Adrenal gland (tissue), 9 donors: ENCODE measurements at regions not wholly inside any gene's neighbourhood (a gene's known extent, or its start where the extent isn't known, plus 50 kb on each side); places are given as distances from the start of the nearest gene placed in this dataset.
"Not testable (repeated sequence)": the region's sequence is repeated elsewhere in the genome, so short reads cannot be mapped to it uniquely, and the experiment has no call there.

Experiments
- DNase-seq, 7 donors: peaks; one replicate each; pipeline ENCODE4 v3.0.0-alpha.2; 2019 to 2020
- H3K27ac ChIP-seq, 5 donors: fragments of 200-600 bp; sonication (generic) in 4 of 5; 1 replicate in 3 of 5; 2 replicates in 2 of 5; pipeline versions ENCODE4 v1.5.1 to v1.8.0; 2016 to 2020; ENCODE audit warnings: mild to moderate bottlenecking in 1 of 5
- H3K27me3 ChIP-seq: fragments of 200-600 bp; 2 replicates; pipeline ENCODE4 v1.8.0; 2021
- H3K36me3 ChIP-seq, 2 donors: fragments of 200-600 bp; replicated peaks in 1 of 2; 1 replicate in 1 of 2; 2 replicates in 1 of 2; pipeline versions ENCODE4 v1.5.1 to v1.8.0; 2018 to 2022
- H3K4me1 ChIP-seq, 2 donors: fragments of 200-600 bp; replicated peaks in 1 of 2; 1 replicate in 1 of 2; 2 replicates in 1 of 2; pipeline versions ENCODE4 v1.5.1 to v1.8.0; 2018 to 2021
- H3K4me3 ChIP-seq, 4 donors: fragments of 200-600 bp; sonication (generic) in 3 of 4; one replicate each; pipeline ENCODE4 v1.5.1; 2016 to 2018
- H3K9me3 ChIP-seq, 3 donors: fragments of 200-600 bp; sonication (generic) in 1 of 3; replicated peaks in 1 of 3; 1 replicate in 2 of 3; 2 replicates in 1 of 3; pipeline versions ENCODE4 v1.5.1 to v1.8.0; 2016 to 2021
- POLR2A ChIP-seq, 2 donors: fragments of 450-650 bp; IDR thresholded peaks; one replicate each; pipeline ENCODE4 v1.6.1; 2017; ENCODE audit warnings: antibody characterized with exemption in 2 of 2, mild to moderate bottlenecking in 2 of 2, moderate library complexity in 1 of 2
- WGBS, 4 donors: extraction: QIAGEN DNeasy Blood & Tissue Kit in 2 of 4; methylation state at CpG; one replicate each; pipeline versions ENCODE4 v1.1.5 to v1.1.7; 2013 to 2017; 5-methylcytosine and 5-hydroxymethylcytosine counted together
- intact Hi-C, 2 donors: fragments of 100-400 bp; cut with DNase I; formaldehyde crosslinking; loops; one replicate each; pipeline versions ENCODE4 v1.14.1 to v1.15.0; 2022 to 2023
- TF ChIP-seq, protein P1 (sequence below), 6 experiments: fragments of 450-650 bp in 4 of 6; fragments of 200-600 bp in 2 of 6; sonication (generic) in 1 of 6; IDR thresholded peaks; 1 replicate in 5 of 6; 2 replicates in 1 of 6; pipeline versions ENCODE4 v1.5.1 to v1.8.0; 2016 to 2021; ENCODE audit warnings: antibody characterized with exemption in 6 of 6, mild to moderate bottlenecking in 2 of 6, moderate library complexity in 1 of 6
- donor health status: healthy with polysubstance abuse.
- donor health status: Bipolar disorder and iron deficiency.
- donor health status: DM: yes; HTN: yes; CAD: no.
- donor health status: DM: no; HTN: no; CAD: no.
- donor health status: DM: no; HTN: no; CAD: no.

DNA sequence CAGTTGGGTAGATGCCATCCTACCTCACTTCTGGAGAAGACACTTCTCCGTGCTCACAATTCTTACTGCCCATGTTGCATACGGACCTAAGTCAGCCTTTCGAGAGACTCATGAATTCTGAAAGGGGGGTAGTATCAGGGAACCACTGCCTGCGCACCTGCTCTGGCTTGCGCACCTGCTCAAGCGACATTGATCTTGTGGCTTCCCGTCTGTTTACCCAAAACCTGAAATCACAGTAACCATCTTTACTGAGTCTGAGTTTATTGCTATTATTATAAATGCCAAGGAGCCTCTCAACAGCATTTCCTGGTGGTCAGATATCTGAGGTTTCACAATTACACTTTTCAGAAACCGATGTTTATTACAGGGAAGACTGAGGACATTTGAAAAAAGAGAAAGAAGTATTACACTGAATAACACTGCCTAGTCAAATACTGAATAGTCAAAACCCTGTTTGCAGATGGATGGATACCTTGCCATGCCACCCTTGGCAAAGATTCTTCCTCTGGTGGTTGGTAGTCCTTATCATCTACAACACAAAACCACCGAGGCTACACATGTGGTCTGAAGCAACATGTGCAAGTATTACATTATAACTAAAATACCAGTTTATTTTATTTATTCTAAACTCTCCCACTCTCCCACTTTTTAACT, 208.7 kb downstream of the SIPA1L2 start:
- no peaks in the 10 kb centered on the region for H3K4me1 ChIP-seq
- WGBS, 4 donors, result 91 to 94% (median 92%) methylated on average over 9 of the region's 9 CpGs
- intact Hi-C loops, result no loop called here
- peaks cover 0 to 9% of the 10 kb centered on the region in 2 donors for H3K36me3 ChIP-seq
- TF ChIP-seq POLR2A (IDR thresholded peaks at IDR 0.05), result no peak
- TF ChIP-seq, protein P1, sequence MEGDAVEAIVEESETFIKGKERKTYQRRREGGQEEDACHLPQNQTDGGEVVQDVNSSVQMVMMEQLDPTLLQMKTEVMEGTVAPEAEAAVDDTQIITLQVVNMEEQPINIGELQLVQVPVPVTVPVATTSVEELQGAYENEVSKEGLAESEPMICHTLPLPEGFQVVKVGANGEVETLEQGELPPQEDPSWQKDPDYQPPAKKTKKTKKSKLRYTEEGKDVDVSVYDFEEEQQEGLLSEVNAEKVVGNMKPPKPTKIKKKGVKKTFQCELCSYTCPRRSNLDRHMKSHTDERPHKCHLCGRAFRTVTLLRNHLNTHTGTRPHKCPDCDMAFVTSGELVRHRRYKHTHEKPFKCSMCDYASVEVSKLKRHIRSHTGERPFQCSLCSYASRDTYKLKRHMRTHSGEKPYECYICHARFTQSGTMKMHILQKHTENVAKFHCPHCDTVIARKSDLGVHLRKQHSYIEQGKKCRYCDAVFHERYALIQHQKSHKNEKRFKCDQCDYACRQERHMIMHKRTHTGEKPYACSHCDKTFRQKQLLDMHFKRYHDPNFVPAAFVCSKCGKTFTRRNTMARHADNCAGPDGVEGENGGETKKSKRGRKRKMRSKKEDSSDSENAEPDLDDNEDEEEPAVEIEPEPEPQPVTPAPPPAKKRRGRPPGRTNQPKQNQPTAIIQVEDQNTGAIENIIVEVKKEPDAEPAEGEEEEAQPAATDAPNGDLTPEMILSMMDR (IDR thresholded peaks at IDR 0.05), result no peak
- no peak overlapping the region for H3K4me3 ChIP-seq
- H3K9me3 ChIP-seq, result no peaks in the 10 kb centered on the region
- H3K27me3 ChIP-seq, result no peaks in the 10 kb centered on the region
- DNase-seq, result no peak
- H3K27ac ChIP-seq, result no peak overlapping the region

- H3K4me3 ChIP-seq, result no peak overlapping the region
- no peaks in the 10 kb centered on the region for H3K27me3 ChIP-seq
- H3K9me3 ChIP-seq, result no peaks in the 10 kb centered on the region
- WGBS, 4 donors, result 79 to 88% (median 87%) methylated on average over 10 of the region's 10 CpGs
- H3K36me3 ChIP-seq, result peaks cover 0 to 26% of the 10 kb centered on the region in 2 donors
- H3K27ac ChIP-seq, result no peak overlapping the region
- TF ChIP-seq POLR2A (IDR thresholded peaks at IDR 0.05), result no peak
- TF ChIP-seq, protein P1 (IDR thresholded peaks at IDR 0.05), result no peak
- intact Hi-C loops, result no loop called here
- H3K4me1 ChIP-seq, result no peaks in the 10 kb centered on the region
- no peak for DNase-seq
These were observed 212.2 kb downstream of the SIPA1L2 start for GRCh38 chr1:232417636-232418248.

DNA sequence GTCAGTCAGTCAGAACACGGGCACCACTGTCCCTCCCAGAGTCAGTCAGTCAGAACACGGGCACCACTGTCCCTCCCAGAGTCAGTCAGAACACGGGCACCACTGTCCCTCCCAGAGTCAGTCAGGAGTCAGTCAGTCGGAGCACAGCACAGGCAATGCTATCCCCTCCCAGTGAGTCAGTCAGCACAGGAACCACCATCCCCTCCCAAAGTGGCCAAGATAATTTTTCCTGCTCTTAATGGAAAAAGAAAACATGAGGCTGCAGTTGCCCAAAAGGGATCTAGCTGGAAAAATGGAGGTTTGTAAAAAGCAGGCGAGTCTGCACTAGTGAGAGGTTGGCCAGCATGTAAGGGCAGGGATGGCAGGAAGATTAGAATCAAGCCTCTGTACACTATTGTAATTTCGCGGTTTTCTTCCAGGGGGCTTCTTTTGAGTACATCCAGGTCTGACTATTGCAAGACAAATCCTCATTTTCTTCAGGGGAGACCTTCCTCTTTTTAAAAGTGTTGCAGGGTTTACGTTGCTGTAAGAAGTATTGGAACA, 213.8 kb downstream of the SIPA1L2 start:
- peak in 1 of 7 donors; percentile 28 for DNase-seq
- Histone ChIP-seq H3K36me3 (peaks cover 0 to 23% of the 10 kb centered on the region in 2 donors), H3K4me1 (no peaks in the 10 kb centered on the region), H3K4me3 (peak overlapping the region in 1 of 4 donors; percentile 38), H3K27me3 (no peaks in the 10 kb centered on the region), H3K27ac (no peak overlapping the region), H3K9me3 (no peaks in the 10 kb centered on the region)
- TF ChIP-seq, protein P1 (IDR thresholded peaks at IDR 0.05), result no peak
- no peak for TF ChIP-seq POLR2A (IDR thresholded peaks at IDR 0.05)
- 61 to 83% (median 73%) methylated on average over 4 to 8 of the region's 8 CpGs for WGBS, 4 donors
- intact Hi-C loops, result no loop called here

- H3K4me1 ChIP-seq, H3K27ac ChIP-seq, intact Hi-C loops, H3K9me3 ChIP-seq, H3K27me3 ChIP-seq: not testable (repeated sequence)
- Histone ChIP-seq H3K4me3 (peak overlapping the region in 1 of 4 donors; percentile 38), H3K36me3 (peaks cover 0 to 20% of the 10 kb centered on the region in 2 donors)
- WGBS, 4 donors, result 47 to 56% (median 48%) methylated on average over 6 to 10 of the region's 10 CpGs
- DNase-seq, result peak in 6 of 7 donors; percentile 44 to 71 (median 59)
These were observed 214.5 kb downstream of the SIPA1L2 start for GRCh38 chr1:232415481-232415880.
